ENCODE measurements at regions not wholly inside any gene's neighbourhood (a gene's known extent, or its start where the extent isn't known, plus 50 kb on each side); places are given as distances from the start of the nearest gene placed in this dataset.
"Not testable (repeated sequence)": the region's sequence is repeated elsewhere in the genome, so short reads cannot be mapped to it uniquely, and the experiment has no call there.

DNA sequence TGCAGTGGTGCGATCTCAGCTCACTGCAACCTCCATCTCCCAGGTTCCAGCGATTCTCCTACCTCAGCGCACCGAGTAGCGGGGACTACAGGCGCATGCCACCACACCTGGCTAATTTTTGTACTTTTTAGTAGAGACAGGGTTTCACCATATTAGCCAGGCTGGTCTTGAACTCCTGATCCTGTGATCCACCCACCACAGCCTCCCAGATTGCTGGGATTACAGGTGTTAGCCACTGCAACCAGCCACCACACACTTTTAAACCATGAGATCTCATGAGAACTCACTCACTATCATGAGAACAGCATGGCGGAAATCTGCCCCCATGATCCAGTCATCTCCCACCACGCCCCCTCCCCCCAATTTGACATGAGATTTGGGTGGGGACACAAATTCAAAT is 636.9 kb downstream of the MCTP2 start:
- not testable (repeated sequence) for H3K9me3 ChIP-seq, H3K4me3 ChIP-seq, H3K27me3 ChIP-seq, H3K36me3 ChIP-seq, DNase-seq

- Histone ChIP-seq H3K4me3 (no peak overlapping the region), H3K27me3 (no peaks in the 10 kb centered on the region), H3K36me3 (no peaks in the 10 kb centered on the region), H3K9me3 (no peaks in the 10 kb centered on the region)
- no peak for DNase-seq
Observed at GRCh38 chr15:94875550-94875949, 644.2 kb downstream of the MCTP2 start.

GRCh38 chr15:94877833-94878232 is 646.5 kb downstream of the MCTP2 start:
- Histone ChIP-seq H3K9me3 (no peaks in the 10 kb centered on the region), H3K4me3 (no peak overlapping the region), H3K36me3 (no peaks in the 10 kb centered on the region), H3K27me3 (no peaks in the 10 kb centered on the region)
- DNase-seq, result no peak

GRCh38 chr15:94882071-94882712 is 650.8 kb downstream of the MCTP2 start:
- Histone ChIP-seq H3K27me3 (no peaks in the 10 kb centered on the region), H3K36me3 (no peaks in the 10 kb centered on the region), H3K4me3 (no peak overlapping the region), H3K9me3 (0 out of 2 replicates have a peak, but pooled peaks cover 2% of the 10 kb centered on the region)
- DNase-seq, result no peak

DNA sequence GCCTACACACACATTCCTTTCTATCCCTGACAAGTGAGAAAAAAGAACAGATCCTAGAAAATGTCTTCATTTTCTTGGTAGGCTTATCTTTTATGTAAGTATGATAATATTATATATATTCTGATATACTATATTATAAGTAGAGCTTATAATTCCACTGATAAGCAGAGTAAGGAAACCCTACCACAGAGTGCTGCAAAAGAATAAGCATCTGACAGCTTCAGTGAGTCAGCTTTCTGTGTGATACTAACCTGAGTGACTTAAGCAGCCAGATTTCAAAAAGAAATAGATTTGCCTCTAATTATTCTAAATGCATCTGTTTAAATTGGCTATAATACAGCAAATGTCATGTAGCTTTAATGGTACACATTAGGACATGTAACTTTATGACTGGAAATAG is 656.0 kb downstream of the MCTP2 start:
- DNase-seq, result no peak
- Histone ChIP-seq H3K27me3 (no peaks in the 10 kb centered on the region), H3K9me3 (0 out of 2 replicates have a peak, but pooled peaks cover 2% of the 10 kb centered on the region), H3K4me3 (no peak overlapping the region), H3K36me3 (no peaks in the 10 kb centered on the region)

- DNase-seq, result no peak
- Histone ChIP-seq H3K9me3 (0 out of 2 replicates have a peak, but pooled peaks cover 2% of the 10 kb centered on the region), H3K4me3 (no peak overlapping the region), H3K27me3 (no peaks in the 10 kb centered on the region), H3K36me3 (no peaks in the 10 kb centered on the region)
Observed at GRCh38 chr15:94889153-94889552, 657.8 kb downstream of the MCTP2 start.

DNA sequence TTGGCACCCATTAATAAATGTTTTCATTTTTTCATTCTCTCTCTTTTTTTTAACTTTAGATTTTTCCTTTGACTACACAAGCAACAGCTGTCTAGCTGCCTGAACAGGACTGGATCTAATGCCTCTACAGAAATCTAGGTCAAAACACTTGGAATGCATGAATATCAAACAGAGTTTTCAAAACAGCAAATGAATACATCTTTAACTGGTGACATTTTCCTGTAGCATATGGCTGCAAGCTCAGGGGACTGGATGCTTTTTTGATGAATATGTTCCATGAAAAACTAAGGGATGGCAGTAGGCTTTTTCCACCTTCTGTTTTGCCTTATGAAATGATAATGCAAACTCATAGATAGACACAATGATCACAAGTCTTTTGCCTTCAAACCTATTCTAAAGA is 661.7 kb downstream of the MCTP2 start:
- Histone ChIP-seq H3K27me3 (no peaks in the 10 kb centered on the region), H3K36me3 (no peaks in the 10 kb centered on the region), H3K4me3 (no peak overlapping the region), H3K9me3 (no peaks in the 10 kb centered on the region; the same call in 1 of the 2 replicates)
- no peak for DNase-seq

GRCh38 chr15:94894056-94894455 is 662.7 kb downstream of the MCTP2 start:
- H3K36me3 ChIP-seq, result no peaks in the 10 kb centered on the region
- no peaks in the 10 kb centered on the region for H3K27me3 ChIP-seq
- H3K4me3 ChIP-seq, result no peak overlapping the region
- no peaks in the 10 kb centered on the region; the same call in 1 of the 2 replicates for H3K9me3 ChIP-seq
- no peak for DNase-seq

- 0 out of 2 replicates have a peak, but pooled peaks cover 2% of the 10 kb centered on the region for H3K9me3 ChIP-seq
- no peaks in the 10 kb centered on the region for H3K27me3 ChIP-seq
- H3K36me3 ChIP-seq, result no peaks in the 10 kb centered on the region
- no peak for DNase-seq
- no peak overlapping the region for H3K4me3 ChIP-seq
Observed at GRCh38 chr15:94909510-94909909, 678.1 kb downstream of the MCTP2 start.

DNA sequence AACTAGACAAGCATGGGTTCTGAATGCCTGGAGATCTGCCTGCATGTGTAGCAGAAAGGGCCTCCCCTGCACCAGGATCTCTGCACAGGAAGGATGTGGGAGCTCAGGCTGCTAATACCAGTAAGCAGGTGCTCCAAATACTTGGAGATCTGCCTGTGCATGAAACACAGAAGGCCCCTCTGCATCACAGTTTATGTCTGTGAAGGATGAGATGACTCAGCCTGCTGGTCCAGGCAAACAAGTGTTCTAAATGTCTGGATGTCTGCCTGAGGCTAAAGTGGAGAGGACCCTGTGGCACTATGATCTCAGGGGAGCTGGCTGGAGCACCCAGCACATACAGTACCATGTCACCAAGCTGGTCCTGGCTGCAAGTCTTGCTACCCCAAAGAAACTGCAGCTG is 678.8 kb downstream of the MCTP2 start:
- H3K4me3 ChIP-seq, result no peak overlapping the region
- no peaks in the 10 kb centered on the region for H3K27me3 ChIP-seq
- DNase-seq, result peak; percentile 56
- H3K9me3 ChIP-seq, result 0 out of 2 replicates have a peak, but pooled peaks cover 2% of the 10 kb centered on the region
- no peaks in the 10 kb centered on the region for H3K36me3 ChIP-seq

GRCh38 chr15:94912760-94913159 is 681.4 kb downstream of the MCTP2 start:
- no peaks in the 10 kb centered on the region for H3K27me3 ChIP-seq
- no peaks in the 10 kb centered on the region for H3K36me3 ChIP-seq
- H3K9me3 ChIP-seq, result 0 out of 2 replicates have a peak, but pooled peaks cover 2% of the 10 kb centered on the region
- no peak for DNase-seq
- H3K4me3 ChIP-seq, result no peak overlapping the region

DNA sequence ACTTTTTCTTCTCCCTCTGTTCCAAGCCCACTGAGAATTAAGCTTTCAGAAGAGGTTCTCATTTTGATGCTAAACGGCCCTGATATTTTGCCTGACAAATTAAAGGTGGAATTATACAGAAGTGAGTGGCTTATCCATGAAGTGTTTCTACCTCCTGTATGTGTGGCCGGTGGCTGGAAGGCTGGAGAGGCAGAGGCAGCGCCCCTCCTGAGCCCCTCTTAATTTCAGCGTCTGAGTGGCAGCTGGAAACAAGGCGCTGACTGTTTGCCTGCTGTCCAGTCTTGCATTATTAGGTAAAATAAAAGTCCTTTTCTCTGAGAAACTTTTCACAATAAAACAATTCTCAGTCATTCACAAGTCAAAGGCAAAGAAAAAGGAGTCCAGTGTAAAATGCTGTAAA is 685.7 kb downstream of the MCTP2 start:
- no peak for DNase-seq
- no peaks in the 10 kb centered on the region for H3K36me3 ChIP-seq
- no peak overlapping the region for H3K4me3 ChIP-seq

GRCh38 chr15:94921936-94922335 is 690.6 kb downstream of the MCTP2 start:
- H3K27me3 ChIP-seq, result no peaks in the 10 kb centered on the region
- no peaks in the 10 kb centered on the region; the same call in 1 of the 2 replicates for H3K9me3 ChIP-seq
- no peaks in the 10 kb centered on the region for H3K36me3 ChIP-seq
- no peak for DNase-seq
- H3K4me3 ChIP-seq, result no peak overlapping the region

More for the DNA sequence above, 685.7 kb downstream of the MCTP2 start:
- no peaks in the 10 kb centered on the region for H3K27me3 ChIP-seq
- 0 out of 2 replicates have a peak, but pooled peaks cover 2% of the 10 kb centered on the region for H3K9me3 ChIP-seq

- DNase-seq, result no peak
- no peak overlapping the region for H3K4me3 ChIP-seq
- no peaks in the 10 kb centered on the region; the same call in 1 of the 2 replicates for H3K9me3 ChIP-seq
- H3K27me3 ChIP-seq, result no peaks in the 10 kb centered on the region
- H3K36me3 ChIP-seq, result no peaks in the 10 kb centered on the region
Observed at GRCh38 chr15:94924057-94924456, 692.7 kb downstream of the MCTP2 start.

GRCh38 chr15:94924971-94925598 is 693.7 kb downstream of the MCTP2 start:
- DNase-seq, result peak; percentile 12
- Histone ChIP-seq H3K9me3 (no peaks in the 10 kb centered on the region; the same call in 1 of the 2 replicates), H3K36me3 (no peaks in the 10 kb centered on the region), H3K27me3 (no peaks in the 10 kb centered on the region), H3K4me3 (no peak overlapping the region)

- no peaks in the 10 kb centered on the region for H3K27me3 ChIP-seq
- DNase-seq, result no peak
- no peak overlapping the region for H3K4me3 ChIP-seq
- H3K36me3 ChIP-seq, result no peaks in the 10 kb centered on the region
- H3K9me3 ChIP-seq, result no peaks in the 10 kb centered on the region; the same call in 1 of the 2 replicates
Observed at GRCh38 chr15:94925680-94926079, 694.3 kb downstream of the MCTP2 start.

- no peak for DNase-seq
- no peaks in the 10 kb centered on the region for H3K36me3 ChIP-seq
- H3K9me3 ChIP-seq, result no peaks in the 10 kb centered on the region; the same call in 1 of the 2 replicates
- H3K4me3 ChIP-seq, result no peak overlapping the region
- H3K27me3 ChIP-seq, result no peaks in the 10 kb centered on the region
Observed at GRCh38 chr15:94927003-94927402, 695.6 kb downstream of the MCTP2 start.

GRCh38 chr15:94929282-94929681 is 697.9 kb downstream of the MCTP2 start:
- Histone ChIP-seq H3K9me3 (no peaks in the 10 kb centered on the region; the same call in 1 of the 2 replicates), H3K27me3 (no peaks in the 10 kb centered on the region), H3K4me3 (no peak overlapping the region), H3K36me3 (no peaks in the 10 kb centered on the region)
- DNase-seq, result no peak
